Fibroblast of lung (primary cell): ENCODE measurements at regions not wholly inside any gene's neighbourhood (a gene's known extent, or its start where the extent isn't known, plus 50 kb on each side); places are given as distances from the start of the nearest gene placed in this dataset.
"Not testable (repeated sequence)": the region's sequence is repeated elsewhere in the genome, so short reads cannot be mapped to it uniquely, and the experiment has no call there.

ENCODE experiments used
- DNase-seq, 2 donors: peaks; one replicate each; pipeline versions ENCODE4 v3.0.0 to v3.0.0-alpha.2; 2010; ENCODE audit warnings: low read depth in 2 of 2
- H2AFZ ChIP-seq: 2 replicates; pipeline ENCODE4 v1.5.1; 2012; ENCODE audit warnings: low read length, control low read depth, inconsistent platforms
- H3K27ac ChIP-seq: 2 replicates; pipeline ENCODE4 v1.5.1; 2011; ENCODE audit warnings: low read length, control low read depth; ENCODE audit not compliant: insufficient read depth
- H3K27me3 ChIP-seq: 2 replicates; pipeline ENCODE4 v1.5.1; 2011; ENCODE audit warnings: mild to moderate bottlenecking, low read length; ENCODE audit not compliant: control insufficient read depth, insufficient read depth
- H3K36me3 ChIP-seq: 2 replicates; pipeline ENCODE4 v1.5.1; 2011; ENCODE audit warnings: low read length; ENCODE audit not compliant: control insufficient read depth, insufficient read depth
- H3K4me1 ChIP-seq: 2 replicates; pipeline ENCODE4 v1.5.1; 2011; ENCODE audit warnings: low read length; ENCODE audit not compliant: control insufficient read depth, insufficient read depth; ENCODE audit errors: extremely low read depth
- H3K4me2 ChIP-seq: 2 replicates; pipeline ENCODE4 v1.5.1; 2011; ENCODE audit warnings: low read length, control low read depth; ENCODE audit not compliant: insufficient read depth; ENCODE audit errors: extremely low read depth
- H3K4me3 ChIP-seq, 4 experiments: fragments of 200-600 bp in 1 of 4; sonication (generic) in 1 of 4; replicated peaks in 1 of 4; 2 replicates each; pipeline ENCODE4 v1.5.1; 2011 to 2016; ENCODE audit warnings: low read length in 4 of 4, low read depth in 3 of 4, mild to moderate bottlenecking in 3 of 4, control low read depth in 2 of 4, inconsistent platforms in 1 of 4, mixed read lengths in 1 of 4; ENCODE audit not compliant: insufficient read depth in 1 of 4; ENCODE audit errors: control extremely low read depth in 1 of 4
- H3K79me2 ChIP-seq: 2 replicates; pipeline ENCODE4 v1.5.1; 2012; ENCODE audit warnings: mild to moderate bottlenecking, low read length, inconsistent platforms; ENCODE audit not compliant: control insufficient read depth, insufficient read depth
- H3K9ac ChIP-seq: 2 replicates; pipeline ENCODE4 v1.5.1; 2011; ENCODE audit warnings: mild to moderate bottlenecking, low read length, control low read depth; ENCODE audit not compliant: insufficient read depth
- H3K9me3 ChIP-seq: 2 replicates; pipeline ENCODE4 v1.5.1; 2012; ENCODE audit warnings: low read depth, low read length; ENCODE audit not compliant: control insufficient read depth, insufficient read depth
- H4K20me1 ChIP-seq: 2 replicates; pipeline ENCODE4 v1.5.1; 2011; ENCODE audit warnings: low read length; ENCODE audit not compliant: control insufficient read depth, insufficient read depth; ENCODE audit errors: extremely low read depth
- CTCF ChIP-seq, 2 donors: IDR thresholded peaks in 1 of 2; conservative IDR thresholded peaks in 1 of 2; 1 replicate in 1 of 2; 2 replicates in 1 of 2; pipeline ENCODE4 v1.5.1; 2011 to 2012; ENCODE audit warnings: low read length in 2 of 2, control low read depth in 1 of 2, inconsistent platforms in 1 of 2, low read depth in 1 of 2, mild to moderate bottlenecking in 1 of 2
- EZH2 ChIP-seq: IDR thresholded peaks from 2 replicates; pipeline ENCODE4 v1.5.1; 2012; ENCODE audit warnings: low read length, control low read depth, mild to moderate bottlenecking; ENCODE audit errors: missing control alignments

GRCh38 chr5:155826611-155827507 lies 500.1 kb upstream of the SGCD start:
- H3K4me2 ChIP-seq, result no peak overlapping the region
- H3K27me3 ChIP-seq, result no peaks in the 10 kb centered on the region
- H2AFZ ChIP-seq, result no peak overlapping the region
- no peaks in the 10 kb centered on the region for H3K9me3 ChIP-seq
- no peak overlapping the region for H3K27ac ChIP-seq
- H3K79me2 ChIP-seq, result no peaks in the 10 kb centered on the region
- no peaks in the 10 kb centered on the region for H4K20me1 ChIP-seq
- no peaks in the 10 kb centered on the region for H3K36me3 ChIP-seq
- no peak overlapping the region for H3K4me3 ChIP-seq
- DNase-seq, result no peak
- TF ChIP-seq EZH2 (no peak), CTCF (conservative IDR thresholded peaks at IDR 0.05 in 1 of 2, IDR thresholded peaks at IDR 0.05 in 1 of 2; ENCODE audit: low read depth in 1 of 2, low read length in 2 of 2) (no peak)
- no peaks in the 10 kb centered on the region for H3K4me1 ChIP-seq
- H3K9ac ChIP-seq, result no peak overlapping the region

- H3K4me1 ChIP-seq, H3K4me3 ChIP-seq, H4K20me1 ChIP-seq, H3K79me2 ChIP-seq, H3K9me3 ChIP-seq, H3K9ac ChIP-seq, DNase-seq, H3K27me3 ChIP-seq, H2AFZ ChIP-seq, H3K4me2 ChIP-seq, H3K36me3 ChIP-seq, H3K27ac ChIP-seq: not testable (repeated sequence)
Measured at GRCh38 chr5:155827508-155827815, 499.5 kb upstream of the SGCD start.

- Histone ChIP-seq H3K4me2 (no peak overlapping the region), H3K79me2 (no peaks in the 10 kb centered on the region), H3K27ac (no peak overlapping the region), H3K9ac (no peak overlapping the region), H3K27me3 (no peaks in the 10 kb centered on the region), H3K36me3 (no peaks in the 10 kb centered on the region), H3K4me1 (no peaks in the 10 kb centered on the region), H3K4me3 (no peak overlapping the region), H4K20me1 (no peaks in the 10 kb centered on the region), H2AFZ (no peak overlapping the region), H3K9me3 (no peaks in the 10 kb centered on the region)
- no peak for TF ChIP-seq EZH2
- no peak for TF ChIP-seq CTCF (conservative IDR thresholded peaks at IDR 0.05 in 1 of 2, IDR thresholded peaks at IDR 0.05 in 1 of 2; ENCODE audit: low read depth in 1 of 2, low read length in 2 of 2)
- no peak for DNase-seq
Measured at GRCh38 chr5:155827949-155828348, 499.0 kb upstream of the SGCD start.
